ENCODE measurements at regions not wholly inside any gene's neighbourhood (a gene's known extent, or its start where the extent isn't known, plus 50 kb on each side); places are given as distances from the start of the nearest gene placed in this dataset.

DNA sequence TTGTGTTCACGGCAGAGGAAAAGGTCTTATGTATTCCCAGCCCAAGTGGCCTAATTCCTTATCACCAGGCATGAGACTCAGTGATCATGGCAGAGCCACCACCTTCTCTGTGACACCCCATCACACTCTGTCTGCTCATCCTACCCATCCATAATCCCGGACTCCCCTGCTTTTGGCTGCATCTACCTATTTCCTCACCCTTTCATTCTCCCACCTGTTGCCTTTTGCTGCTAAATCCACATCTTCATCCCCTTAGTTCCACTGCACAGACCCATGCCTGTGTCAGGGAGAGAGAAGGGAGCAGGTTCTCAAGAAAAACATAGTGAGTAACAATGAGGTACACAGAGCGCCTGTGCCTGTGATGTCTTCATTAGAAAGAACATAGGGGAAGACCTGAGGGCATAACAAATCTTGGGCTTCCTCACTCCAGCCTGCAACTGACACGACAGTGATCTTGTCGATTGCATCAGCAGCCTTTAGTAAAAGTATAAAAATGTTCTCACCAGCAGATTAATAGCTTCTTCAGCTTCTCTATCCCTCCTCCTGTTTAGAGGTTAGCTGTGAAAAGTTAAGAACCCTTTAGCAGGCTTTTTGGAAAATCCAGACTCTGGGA is 246.5 kb upstream of the SPRED2 start:
- no peaks in the 10 kb centered on the region for H3K4me1 ChIP-seq (ENCODE audit: control insufficient read depth, insufficient read depth, low read length)
- DNase-seq (ENCODE audit: low read depth, low spot score) (no peak), ATAC-seq (no peak)
- intact Hi-C loops (cut with micrococcal nuclease; ENCODE audit: unreplicated experiment) (no loop called here), in situ Hi-C loops (cut with HindIII; ENCODE audit: low pct_unique_long_range_greater_than_20kb, low sequenced_read_pairs) (no loop called here)
- 0 out of 2 replicates have a peak, but pooled peaks cover 3% of the 10 kb centered on the region for H3K27me3 ChIP-seq (ENCODE audit: control insufficient read depth, insufficient read depth, low read length)
- H3K27ac ChIP-seq (ENCODE audit: low read length): no peak overlapping the region
- ChIA-PET POLR2A (no interaction called here), CTCF (no interaction called here)
- H3K9me3 ChIP-seq (ENCODE audit: control insufficient read depth, insufficient read depth, low read depth, low read length): no peaks in the 10 kb centered on the region; the same call in 1 of the 2 replicates
- TF ChIP-seq, protein P1, sequence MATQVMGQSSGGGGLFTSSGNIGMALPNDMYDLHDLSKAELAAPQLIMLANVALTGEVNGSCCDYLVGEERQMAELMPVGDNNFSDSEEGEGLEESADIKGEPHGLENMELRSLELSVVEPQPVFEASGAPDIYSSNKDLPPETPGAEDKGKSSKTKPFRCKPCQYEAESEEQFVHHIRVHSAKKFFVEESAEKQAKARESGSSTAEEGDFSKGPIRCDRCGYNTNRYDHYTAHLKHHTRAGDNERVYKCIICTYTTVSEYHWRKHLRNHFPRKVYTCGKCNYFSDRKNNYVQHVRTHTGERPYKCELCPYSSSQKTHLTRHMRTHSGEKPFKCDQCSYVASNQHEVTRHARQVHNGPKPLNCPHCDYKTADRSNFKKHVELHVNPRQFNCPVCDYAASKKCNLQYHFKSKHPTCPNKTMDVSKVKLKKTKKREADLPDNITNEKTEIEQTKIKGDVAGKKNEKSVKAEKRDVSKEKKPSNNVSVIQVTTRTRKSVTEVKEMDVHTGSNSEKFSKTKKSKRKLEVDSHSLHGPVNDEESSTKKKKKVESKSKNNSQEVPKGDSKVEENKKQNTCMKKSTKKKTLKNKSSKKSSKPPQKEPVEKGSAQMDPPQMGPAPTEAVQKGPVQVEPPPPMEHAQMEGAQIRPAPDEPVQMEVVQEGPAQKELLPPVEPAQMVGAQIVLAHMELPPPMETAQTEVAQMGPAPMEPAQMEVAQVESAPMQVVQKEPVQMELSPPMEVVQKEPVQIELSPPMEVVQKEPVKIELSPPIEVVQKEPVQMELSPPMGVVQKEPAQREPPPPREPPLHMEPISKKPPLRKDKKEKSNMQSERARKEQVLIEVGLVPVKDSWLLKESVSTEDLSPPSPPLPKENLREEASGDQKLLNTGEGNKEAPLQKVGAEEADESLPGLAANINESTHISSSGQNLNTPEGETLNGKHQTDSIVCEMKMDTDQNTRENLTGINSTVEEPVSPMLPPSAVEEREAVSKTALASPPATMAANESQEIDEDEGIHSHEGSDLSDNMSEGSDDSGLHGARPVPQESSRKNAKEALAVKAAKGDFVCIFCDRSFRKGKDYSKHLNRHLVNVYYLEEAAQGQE (IDR thresholded peaks at IDR 0.05; ENCODE audit: insufficient read depth in 1 of 2, low read depth in 2 of 2, low read length in 1 of 2): no peak
- TF ChIP-seq, protein P2, sequence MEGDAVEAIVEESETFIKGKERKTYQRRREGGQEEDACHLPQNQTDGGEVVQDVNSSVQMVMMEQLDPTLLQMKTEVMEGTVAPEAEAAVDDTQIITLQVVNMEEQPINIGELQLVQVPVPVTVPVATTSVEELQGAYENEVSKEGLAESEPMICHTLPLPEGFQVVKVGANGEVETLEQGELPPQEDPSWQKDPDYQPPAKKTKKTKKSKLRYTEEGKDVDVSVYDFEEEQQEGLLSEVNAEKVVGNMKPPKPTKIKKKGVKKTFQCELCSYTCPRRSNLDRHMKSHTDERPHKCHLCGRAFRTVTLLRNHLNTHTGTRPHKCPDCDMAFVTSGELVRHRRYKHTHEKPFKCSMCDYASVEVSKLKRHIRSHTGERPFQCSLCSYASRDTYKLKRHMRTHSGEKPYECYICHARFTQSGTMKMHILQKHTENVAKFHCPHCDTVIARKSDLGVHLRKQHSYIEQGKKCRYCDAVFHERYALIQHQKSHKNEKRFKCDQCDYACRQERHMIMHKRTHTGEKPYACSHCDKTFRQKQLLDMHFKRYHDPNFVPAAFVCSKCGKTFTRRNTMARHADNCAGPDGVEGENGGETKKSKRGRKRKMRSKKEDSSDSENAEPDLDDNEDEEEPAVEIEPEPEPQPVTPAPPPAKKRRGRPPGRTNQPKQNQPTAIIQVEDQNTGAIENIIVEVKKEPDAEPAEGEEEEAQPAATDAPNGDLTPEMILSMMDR (IDR thresholded peaks at IDR 0.05): no peak
- TF ChIP-seq SIN3A (IDR thresholded peaks at IDR 0.05; ENCODE audit: borderline replicate concordance, insufficient read depth, low read depth, low read length): no peak
- no peak for TF ChIP-seq POLR2AphosphoS5 (IDR thresholded peaks at IDR 0.05; ENCODE audit: low read depth, low read length)
- no peak for TF ChIP-seq TCF7L2 (IDR thresholded peaks at IDR 0.05; ENCODE audit: low read depth, low read length)
- no peak overlapping the region for H3K4me3 ChIP-seq (ENCODE audit: low read depth in 2 of 2, low read length in 2 of 2)
- no TSS peak for BruUV-seq (replicated peaks)
- no peaks in the 10 kb centered on the region for H3K36me3 ChIP-seq (ENCODE audit: control insufficient read depth, insufficient read depth, low read length)

DNA sequence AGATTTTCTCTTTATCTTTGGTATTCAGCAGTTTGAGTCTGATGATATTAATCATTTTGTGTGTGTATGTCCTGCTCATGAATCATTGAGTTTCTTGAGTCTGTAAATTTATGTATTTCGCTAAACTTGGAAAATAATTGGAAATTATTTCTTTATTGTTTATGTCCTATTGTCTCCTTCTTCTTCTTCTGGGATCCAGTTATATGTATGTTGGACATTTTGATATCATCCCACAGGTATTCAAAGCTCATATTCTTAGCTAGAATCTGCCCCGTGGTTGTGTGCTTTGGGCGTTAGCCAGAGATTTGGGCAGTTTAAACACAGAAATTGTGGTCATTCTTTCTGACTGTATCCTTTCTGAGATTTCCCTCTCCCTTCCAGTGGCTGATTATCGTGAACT is 243.0 kb upstream of the SPRED2 start:
- BruUV-seq (replicated peaks): no TSS peak
- intact Hi-C loops (cut with micrococcal nuclease; ENCODE audit: unreplicated experiment): no loop called here
- Histone ChIP-seq H3K9me3 (ENCODE audit: control insufficient read depth, insufficient read depth, low read depth, low read length) (no peaks in the 10 kb centered on the region; the same call in 1 of the 2 replicates), H3K4me3 (ENCODE audit: low read depth in 2 of 2, low read length in 2 of 2) (no peak overlapping the region), H3K27me3 (ENCODE audit: control insufficient read depth, insufficient read depth, low read length) (0 out of 2 replicates have a peak, but pooled peaks cover 3% of the 10 kb centered on the region), H3K4me1 (ENCODE audit: control insufficient read depth, insufficient read depth, low read length) (no peaks in the 10 kb centered on the region), H3K36me3 (ENCODE audit: control insufficient read depth, insufficient read depth, low read length) (no peaks in the 10 kb centered on the region), H3K27ac (ENCODE audit: low read length) (no peak overlapping the region)
- ATAC-seq (no peak), DNase-seq (ENCODE audit: low read depth, low spot score) (no peak)
- TF ChIP-seq TCF7L2 (IDR thresholded peaks at IDR 0.05; ENCODE audit: low read depth, low read length) (no peak), SIN3A (IDR thresholded peaks at IDR 0.05; ENCODE audit: borderline replicate concordance, insufficient read depth, low read depth, low read length) (no peak), POLR2AphosphoS5 (IDR thresholded peaks at IDR 0.05; ENCODE audit: low read depth, low read length) (no peak)
- TF ChIP-seq, protein P1 (IDR thresholded peaks at IDR 0.05; ENCODE audit: insufficient read depth in 1 of 2, low read depth in 2 of 2, low read length in 1 of 2): no peak
- POLR2A ChIA-PET: no interaction called here
- in situ Hi-C loops (cut with HindIII; ENCODE audit: low pct_unique_long_range_greater_than_20kb, low sequenced_read_pairs): no loop called here
- CTCF ChIA-PET: no interaction called here

Data from Panc1 (cell line).